VCaP (cell line): ENCODE measurements at regions not wholly inside any gene's neighbourhood (a gene's known extent, or its start where the extent isn't known, plus 50 kb on each side); places are given as distances from the start of the nearest gene placed in this dataset.

Experiments used
- H3K27ac ChIP-seq: fragments of 450-650 bp; 2 replicates; pipeline ENCODE4 v1.5.1; 2017
- TF ChIP-seq, protein P1 (sequence below): fragments of 450-650 bp; conservative IDR thresholded peaks from 2 replicates; pipeline ENCODE4 v1.5.1; 2017; ENCODE audit warnings: mild to moderate bottlenecking, moderate library complexity

DNA sequence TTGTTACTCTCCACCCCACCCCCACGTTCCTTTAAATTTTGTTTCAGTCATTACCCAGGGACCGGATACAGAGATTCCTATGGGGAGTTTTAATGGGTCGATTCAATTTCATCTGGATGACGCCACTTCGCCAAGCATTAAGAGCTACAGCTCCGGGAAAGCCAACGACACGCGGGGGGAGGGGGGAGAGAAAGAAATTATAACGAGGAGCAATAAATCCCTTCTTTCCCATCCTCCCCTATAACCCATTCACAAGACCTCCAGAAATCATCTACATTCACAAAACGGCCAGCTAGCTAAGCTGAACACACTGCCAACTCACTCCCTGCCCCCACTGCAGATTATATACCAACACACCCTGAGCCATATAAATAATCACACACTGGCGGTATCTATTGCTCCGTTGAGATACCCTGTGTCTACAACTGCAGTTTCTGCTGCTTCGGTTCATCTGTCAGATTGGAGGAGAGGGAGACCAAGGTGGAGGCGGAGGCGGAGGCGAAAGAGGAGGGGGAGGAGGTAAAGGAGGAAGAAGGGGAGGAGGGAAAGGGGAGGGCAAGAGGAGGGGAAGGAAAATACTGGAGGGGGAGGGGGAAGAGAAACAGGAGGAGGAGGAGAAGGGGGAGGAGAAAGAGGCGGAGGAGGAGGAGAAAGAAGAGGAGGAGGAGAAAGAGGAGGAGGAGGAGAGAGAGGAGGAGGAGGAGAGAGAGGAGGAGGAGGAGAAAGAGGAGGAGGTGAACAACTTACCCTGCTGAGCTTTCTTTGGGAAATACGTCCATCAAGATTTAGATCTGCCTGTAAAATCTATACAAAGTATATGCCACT is 113.9 kb upstream of the VAMP7 start:
- TF ChIP-seq, protein P1, sequence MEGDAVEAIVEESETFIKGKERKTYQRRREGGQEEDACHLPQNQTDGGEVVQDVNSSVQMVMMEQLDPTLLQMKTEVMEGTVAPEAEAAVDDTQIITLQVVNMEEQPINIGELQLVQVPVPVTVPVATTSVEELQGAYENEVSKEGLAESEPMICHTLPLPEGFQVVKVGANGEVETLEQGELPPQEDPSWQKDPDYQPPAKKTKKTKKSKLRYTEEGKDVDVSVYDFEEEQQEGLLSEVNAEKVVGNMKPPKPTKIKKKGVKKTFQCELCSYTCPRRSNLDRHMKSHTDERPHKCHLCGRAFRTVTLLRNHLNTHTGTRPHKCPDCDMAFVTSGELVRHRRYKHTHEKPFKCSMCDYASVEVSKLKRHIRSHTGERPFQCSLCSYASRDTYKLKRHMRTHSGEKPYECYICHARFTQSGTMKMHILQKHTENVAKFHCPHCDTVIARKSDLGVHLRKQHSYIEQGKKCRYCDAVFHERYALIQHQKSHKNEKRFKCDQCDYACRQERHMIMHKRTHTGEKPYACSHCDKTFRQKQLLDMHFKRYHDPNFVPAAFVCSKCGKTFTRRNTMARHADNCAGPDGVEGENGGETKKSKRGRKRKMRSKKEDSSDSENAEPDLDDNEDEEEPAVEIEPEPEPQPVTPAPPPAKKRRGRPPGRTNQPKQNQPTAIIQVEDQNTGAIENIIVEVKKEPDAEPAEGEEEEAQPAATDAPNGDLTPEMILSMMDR = no peak
- peak overlapping the region; percentile 45 for H3K27ac ChIP-seq

DNA sequence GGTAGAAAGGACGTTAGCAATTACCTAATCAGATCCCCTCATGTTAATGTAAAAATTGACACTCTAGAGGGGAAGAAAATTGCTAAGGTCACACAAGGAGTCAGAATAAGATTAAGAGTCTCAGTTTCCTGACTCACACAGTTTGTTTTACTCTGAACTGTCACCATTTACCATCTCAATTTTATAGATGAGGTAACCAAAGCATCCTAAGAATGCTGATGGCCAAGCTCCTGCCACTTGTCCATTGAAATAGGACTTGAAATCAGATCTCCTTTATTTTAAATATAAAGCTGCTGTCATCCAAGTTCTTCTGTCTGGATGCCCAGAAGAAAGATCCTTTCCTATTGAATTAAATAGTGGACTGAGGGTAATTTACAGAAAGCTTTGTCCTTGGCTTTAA is 114.8 kb upstream of the VAMP7 start:
- TF ChIP-seq, protein P1 = no peak
- no peak overlapping the region for H3K27ac ChIP-seq

DNA sequence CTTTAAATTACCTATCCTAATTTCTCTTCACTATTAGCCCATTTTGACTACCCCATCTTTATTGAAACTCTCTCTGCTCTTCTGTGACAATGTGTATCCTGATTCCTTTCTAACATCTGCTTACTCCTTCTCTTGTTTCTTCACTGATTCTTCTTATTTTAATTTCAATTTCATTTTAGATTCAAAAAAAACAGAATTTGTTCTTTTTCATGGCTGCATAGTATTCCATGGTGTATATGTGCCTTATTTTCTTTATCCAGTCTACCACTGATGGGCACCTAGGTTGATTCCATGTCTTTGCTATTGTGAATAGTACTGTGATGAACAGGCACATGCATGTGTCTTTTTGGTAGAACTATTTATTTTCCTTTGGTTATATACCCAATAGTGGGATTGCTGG is 120.0 kb upstream of the VAMP7 start:
- TF ChIP-seq, protein P1 = no peak
- H3K27ac ChIP-seq = no peak overlapping the region

DNA sequence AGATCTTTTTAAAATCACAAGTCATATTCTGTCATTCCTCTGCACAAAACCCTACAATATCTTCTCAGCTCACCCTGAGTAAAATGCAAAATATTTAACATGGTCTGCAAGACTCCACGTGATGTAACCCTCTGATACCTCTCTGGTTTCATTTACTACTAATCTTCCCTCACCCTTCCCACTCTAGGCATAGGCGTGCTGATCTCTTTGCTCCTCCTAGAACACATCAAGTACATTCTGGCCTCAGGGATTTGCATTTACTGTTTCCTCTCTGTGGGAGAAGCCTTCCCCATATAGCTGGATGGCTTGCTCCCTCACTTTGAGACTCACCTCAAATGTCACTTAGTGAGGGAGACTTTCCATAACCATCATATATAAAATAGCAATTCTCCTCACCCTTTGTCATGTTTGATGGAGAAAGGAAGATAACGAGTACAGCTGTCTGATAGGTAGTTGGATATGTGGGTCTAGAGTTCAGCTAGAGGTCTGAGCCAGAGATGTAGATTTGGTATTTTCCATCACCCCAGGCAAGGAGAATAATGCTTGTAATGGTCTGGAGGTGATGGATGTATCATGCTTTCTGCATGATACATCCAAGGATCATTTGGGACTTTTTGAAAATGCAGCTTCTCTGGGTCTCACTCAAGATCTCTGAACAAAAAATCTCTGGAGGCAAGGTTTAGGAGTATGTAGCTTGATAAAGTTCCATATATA is 123.9 kb upstream of the VAMP7 start:
- TF ChIP-seq, protein P1 = no peak
- H3K27ac ChIP-seq = no peak overlapping the region

DNA sequence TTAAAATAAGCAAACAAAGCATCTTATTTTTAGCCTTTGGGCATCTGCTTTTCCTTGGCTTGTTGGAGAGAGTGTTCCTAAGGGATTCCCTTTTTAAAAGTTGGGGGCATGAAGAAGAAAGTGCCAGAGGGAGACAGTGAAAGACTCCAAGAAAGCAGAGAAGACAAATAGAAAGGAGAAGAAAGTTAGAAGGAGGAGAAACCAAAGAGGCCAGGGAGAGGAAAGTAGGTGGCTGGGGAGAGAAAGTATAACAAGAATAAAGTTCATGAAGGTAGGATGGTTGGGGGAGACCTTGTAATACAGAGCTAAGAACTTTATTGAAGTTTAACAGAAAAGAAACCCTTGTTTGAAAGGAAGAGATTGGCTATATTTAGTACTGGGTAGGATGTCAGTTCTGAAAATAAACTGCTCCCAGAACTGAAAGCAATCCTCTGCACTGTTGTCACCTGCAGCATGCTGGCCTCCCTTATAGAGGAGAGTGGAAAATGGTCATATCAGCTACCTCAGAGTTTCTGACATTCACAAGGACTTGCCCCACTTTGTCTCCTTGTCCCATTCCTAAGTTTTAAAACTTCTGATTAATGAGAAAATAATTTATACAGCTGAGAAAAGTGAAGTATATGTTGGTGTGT is 125.3 kb upstream of the VAMP7 start:
- TF ChIP-seq, protein P1 = no peak
- no peak overlapping the region for H3K27ac ChIP-seq

DNA sequence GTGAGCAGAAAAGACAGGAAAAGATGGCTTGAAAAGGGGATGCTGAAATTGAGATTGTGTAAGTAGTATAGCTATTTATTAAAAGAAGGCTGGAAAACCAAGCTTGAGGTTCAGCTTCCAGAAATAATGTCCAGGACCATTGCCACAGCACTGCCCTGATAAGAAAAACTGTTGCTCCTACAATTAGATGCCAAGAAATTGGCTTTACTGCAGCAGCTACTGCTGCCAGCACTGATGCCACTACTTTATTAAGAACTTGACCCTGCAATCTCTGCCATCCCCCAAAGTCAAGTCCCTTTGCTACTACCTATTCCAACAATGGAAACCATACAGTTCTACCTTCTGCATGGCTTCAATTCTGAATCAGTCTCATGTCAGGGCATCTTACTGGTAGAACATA is 130.0 kb upstream of the VAMP7 start:
- TF ChIP-seq, protein P1 = no peak
- no peak overlapping the region for H3K27ac ChIP-seq

DNA sequence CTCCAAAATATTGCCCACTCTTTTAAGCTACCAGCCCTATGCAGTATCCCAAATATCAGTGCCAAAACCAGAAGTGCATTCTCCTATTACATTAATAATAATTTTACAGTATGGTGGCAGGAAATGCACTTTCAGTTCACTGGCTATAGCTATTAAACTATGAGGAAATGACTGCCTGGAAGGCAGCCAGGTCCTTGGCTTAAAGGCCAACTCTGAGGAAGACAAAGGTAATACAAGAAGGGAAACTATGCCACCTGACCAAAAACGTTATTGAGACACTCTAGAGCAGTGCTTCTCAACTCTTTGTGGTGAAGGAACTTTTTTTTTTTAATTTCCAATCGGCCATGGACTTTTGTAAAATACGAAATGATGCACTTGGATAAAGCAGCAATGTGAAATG is 133.6 kb upstream of the VAMP7 start:
- no peak overlapping the region for H3K27ac ChIP-seq
- TF ChIP-seq, protein P1 = no peak
